Epithelial cell of proximal tubule (primary cell): ENCODE measurements at regions not wholly inside any gene's neighbourhood (a gene's known extent, or its start where the extent isn't known, plus 50 kb on each side); places are given as distances from the start of the nearest gene placed in this dataset.
"Not testable (repeated sequence)": the region's sequence is repeated elsewhere in the genome, so short reads cannot be mapped to it uniquely, and the experiment has no call there.

Experiments
- DNase-seq: peaks from one replicate; pipeline ENCODE4 v3.0.0-alpha.2; 2011; ENCODE audit warnings: low read depth
- H3K4me3 ChIP-seq: 2 replicates; pipeline ENCODE4 v1.5.1; 2011; ENCODE audit warnings: low read depth, mild to moderate bottlenecking, low read length
- CTCF ChIP-seq: conservative IDR thresholded peaks from 2 replicates; pipeline ENCODE4 v1.5.1; 2012; ENCODE audit warnings: low read depth, mild to moderate bottlenecking, low read length

- TF ChIP-seq CTCF = no peak
- H3K4me3 ChIP-seq = no peak overlapping the region
- peak; percentile 68 for DNase-seq
Measured at GRCh38 chr2:39902103-39902502, 123.0 kb upstream of the THUMPD2 start.

- H3K4me3 ChIP-seq = no peak overlapping the region
- no peak for DNase-seq
Measured at GRCh38 chr2:39898934-39899333, 119.9 kb upstream of the THUMPD2 start.

GRCh38 chr2:39897273-39897672, 118.2 kb upstream of the THUMPD2 start:
- no peak for TF ChIP-seq CTCF
- H3K4me3 ChIP-seq = no peak overlapping the region
- DNase-seq = no peak

More at GRCh38 chr2:39898934-39899333, 119.9 kb upstream of the THUMPD2 start:
- TF ChIP-seq CTCF = no peak

GRCh38 chr2:39894082-39894481, 115.0 kb upstream of the THUMPD2 start:
- no peak for DNase-seq
- no peak overlapping the region for H3K4me3 ChIP-seq
- no peak for TF ChIP-seq CTCF

GRCh38 chr2:39893616-39894015, 114.6 kb upstream of the THUMPD2 start:
- TF ChIP-seq CTCF = no peak
- no peak overlapping the region for H3K4me3 ChIP-seq
- no peak for DNase-seq

GRCh38 chr2:39881948-39882347, 102.9 kb upstream of the THUMPD2 start:
- TF ChIP-seq CTCF = no peak
- H3K4me3 ChIP-seq = no peak overlapping the region
- DNase-seq = no peak

GRCh38 chr2:39881494-39881893, 102.4 kb upstream of the THUMPD2 start:
- H3K4me3 ChIP-seq = no peak overlapping the region
- TF ChIP-seq CTCF = no peak
- no peak for DNase-seq

GRCh38 chr2:39879001-39879400, 99.9 kb upstream of the THUMPD2 start:
- H3K4me3 ChIP-seq, DNase-seq: not testable (repeated sequence)
